ENCODE measurements at regions not wholly inside any gene's neighbourhood (a gene's known extent, or its start where the extent isn't known, plus 50 kb on each side); places are given as distances from the start of the nearest gene placed in this dataset.

DNA sequence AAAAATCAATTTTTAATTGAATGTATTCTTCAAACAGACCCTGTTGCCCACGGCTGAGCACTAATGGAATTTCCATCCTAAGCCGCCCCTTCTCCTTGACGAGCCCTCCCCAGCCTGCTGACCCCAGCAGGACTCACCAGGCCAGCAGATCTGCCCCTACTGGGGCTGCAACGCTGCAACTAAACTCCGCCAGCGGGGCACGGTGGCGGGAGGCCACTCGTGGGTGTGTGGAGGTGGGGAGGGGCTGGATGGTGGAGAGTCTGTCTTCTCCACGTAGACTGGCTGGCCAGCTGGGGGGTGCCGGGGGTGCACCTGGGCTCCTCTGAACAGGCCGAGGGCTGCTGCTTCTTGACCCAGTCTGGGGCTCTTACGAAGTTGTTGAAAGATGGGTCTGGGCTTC, 67.8 kb downstream of the ENGASE start (continued):
- TF ChIP-seq, protein P1, sequence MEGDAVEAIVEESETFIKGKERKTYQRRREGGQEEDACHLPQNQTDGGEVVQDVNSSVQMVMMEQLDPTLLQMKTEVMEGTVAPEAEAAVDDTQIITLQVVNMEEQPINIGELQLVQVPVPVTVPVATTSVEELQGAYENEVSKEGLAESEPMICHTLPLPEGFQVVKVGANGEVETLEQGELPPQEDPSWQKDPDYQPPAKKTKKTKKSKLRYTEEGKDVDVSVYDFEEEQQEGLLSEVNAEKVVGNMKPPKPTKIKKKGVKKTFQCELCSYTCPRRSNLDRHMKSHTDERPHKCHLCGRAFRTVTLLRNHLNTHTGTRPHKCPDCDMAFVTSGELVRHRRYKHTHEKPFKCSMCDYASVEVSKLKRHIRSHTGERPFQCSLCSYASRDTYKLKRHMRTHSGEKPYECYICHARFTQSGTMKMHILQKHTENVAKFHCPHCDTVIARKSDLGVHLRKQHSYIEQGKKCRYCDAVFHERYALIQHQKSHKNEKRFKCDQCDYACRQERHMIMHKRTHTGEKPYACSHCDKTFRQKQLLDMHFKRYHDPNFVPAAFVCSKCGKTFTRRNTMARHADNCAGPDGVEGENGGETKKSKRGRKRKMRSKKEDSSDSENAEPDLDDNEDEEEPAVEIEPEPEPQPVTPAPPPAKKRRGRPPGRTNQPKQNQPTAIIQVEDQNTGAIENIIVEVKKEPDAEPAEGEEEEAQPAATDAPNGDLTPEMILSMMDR (IDR thresholded peaks at IDR 0.05): no peak
- TF ChIP-seq JUN (CRISPR knock-in tag; IDR thresholded peaks at IDR 0.05): no peak

DNA sequence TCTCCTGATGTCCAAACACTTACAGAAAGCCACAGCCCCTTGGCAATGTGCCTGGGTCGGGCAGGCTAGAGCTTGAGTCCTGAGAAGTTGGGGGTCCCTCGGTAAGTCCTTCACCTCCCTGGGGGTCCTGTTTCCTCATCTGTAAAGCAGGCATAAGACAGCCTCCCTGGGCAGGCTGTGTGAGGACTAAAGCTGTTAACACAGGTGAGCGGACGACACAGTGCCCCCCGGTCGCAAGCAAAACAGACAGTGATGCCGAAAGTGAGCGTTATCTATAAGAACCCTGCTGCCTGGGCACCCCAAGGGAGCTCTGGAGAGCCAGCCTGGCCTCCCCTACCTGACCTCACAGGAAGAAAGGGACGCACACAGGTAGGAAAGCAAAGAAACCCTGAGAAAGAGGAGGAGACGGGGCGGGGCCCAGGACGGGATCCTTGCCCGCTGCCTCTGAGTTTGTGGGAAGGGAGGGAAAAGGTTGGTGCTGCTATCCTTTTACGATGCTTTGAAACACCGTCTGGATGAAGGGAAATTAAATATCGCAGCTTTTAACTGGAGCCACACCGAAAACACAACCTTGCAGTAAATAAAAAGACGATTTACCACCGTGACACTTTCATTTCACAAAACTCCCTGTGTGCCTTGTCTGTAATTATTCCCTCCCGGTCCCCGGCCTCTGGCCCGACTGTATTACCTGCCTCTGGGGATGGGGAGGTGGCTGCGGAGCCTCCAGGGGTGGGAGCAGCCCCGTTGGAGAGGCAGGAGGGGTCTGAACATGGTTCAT, 67.1 kb downstream of the ENGASE start:
- H3K36me3 Mint-ChIP-seq: no peaks in the 10 kb centered on the region
- H3K4me3 Mint-ChIP-seq: no peak overlapping the region
- TF ChIP-seq, protein P1 (IDR thresholded peaks at IDR 0.05): no peak
- TF ChIP-seq GRHL2 (CRISPR knock-in tag; IDR thresholded peaks at IDR 0.05; ENCODE audit: insufficient replicate concordance, severe bottlenecking): no peak
- ATAC-seq (no peak), DNase-seq (ENCODE audit: low spot score) (no peak)
- H3K9me3 Mint-ChIP-seq: peaks cover 11% of the 10 kb centered on the region
- H3K27me3 Mint-ChIP-seq (ENCODE audit: low read depth): no peaks in the 10 kb centered on the region
- no peaks in the 10 kb centered on the region for H3K4me1 Mint-ChIP-seq
- ChIA-PET CTCF (interaction anchor here (1.4 kb wide), 1 partner anchor 249 kb away, joined by 5 read pairs; no protein-coding TSS in a partner anchor), POLR2A (no interaction called here)
- no peak overlapping the region for H3K27ac Mint-ChIP-seq

DNA sequence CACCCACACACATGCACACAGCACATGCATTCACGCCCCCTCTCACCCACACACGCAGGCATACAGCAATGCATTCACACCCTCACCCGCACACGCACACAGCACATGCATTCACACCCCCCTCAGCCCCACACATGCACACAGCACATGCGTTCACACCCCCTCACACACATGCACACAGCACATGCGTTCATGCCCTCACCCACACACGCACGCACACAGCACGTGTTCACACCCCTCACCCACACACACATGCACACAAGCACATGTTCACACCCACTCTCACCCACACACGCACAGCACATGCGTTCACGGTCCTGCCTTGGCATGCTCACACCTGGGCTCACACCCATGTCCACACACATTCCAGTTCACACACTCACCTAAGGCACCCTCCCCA, 64.2 kb downstream of the ENGASE start:
- H3K27ac Mint-ChIP-seq: no peak overlapping the region
- H3K4me3 Mint-ChIP-seq: no peak overlapping the region
- H3K36me3 Mint-ChIP-seq: no peaks in the 10 kb centered on the region
- H3K4me1 Mint-ChIP-seq: no peaks in the 10 kb centered on the region
- peaks cover 11% of the 10 kb centered on the region for H3K9me3 Mint-ChIP-seq
- ChIA-PET CTCF (no interaction called here), POLR2A (no interaction called here)
- DNase-seq (ENCODE audit: low spot score) (no peak), ATAC-seq (no peak)
- H3K27me3 Mint-ChIP-seq (ENCODE audit: low read depth): no peaks in the 10 kb centered on the region
- no peak for TF ChIP-seq NR2C2 (CRISPR knock-in tag; IDR thresholded peaks at IDR 0.05)
- TF ChIP-seq ZNF317 (CRISPR knock-in tag; IDR thresholded peaks at IDR 0.05; ENCODE audit: borderline replicate concordance, low read depth): no peak
- TF ChIP-seq FOXP1 (CRISPR knock-in tag; IDR thresholded peaks at IDR 0.05; ENCODE audit: borderline replicate concordance): no peak
- TF ChIP-seq, protein P2, sequence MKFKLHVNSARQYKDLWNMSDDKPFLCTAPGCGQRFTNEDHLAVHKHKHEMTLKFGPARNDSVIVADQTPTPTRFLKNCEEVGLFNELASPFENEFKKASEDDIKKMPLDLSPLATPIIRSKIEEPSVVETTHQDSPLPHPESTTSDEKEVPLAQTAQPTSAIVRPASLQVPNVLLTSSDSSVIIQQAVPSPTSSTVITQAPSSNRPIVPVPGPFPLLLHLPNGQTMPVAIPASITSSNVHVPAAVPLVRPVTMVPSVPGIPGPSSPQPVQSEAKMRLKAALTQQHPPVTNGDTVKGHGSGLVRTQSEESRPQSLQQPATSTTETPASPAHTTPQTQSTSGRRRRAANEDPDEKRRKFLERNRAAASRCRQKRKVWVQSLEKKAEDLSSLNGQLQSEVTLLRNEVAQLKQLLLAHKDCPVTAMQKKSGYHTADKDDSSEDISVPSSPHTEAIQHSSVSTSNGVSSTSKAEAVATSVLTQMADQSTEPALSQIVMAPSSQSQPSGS (CRISPR knock-in tag; IDR thresholded peaks at IDR 0.05; ENCODE audit: borderline replicate concordance, low read depth): no peak
- no peak for TF ChIP-seq KAT7 (CRISPR knock-in tag; IDR thresholded peaks at IDR 0.05; ENCODE audit: borderline replicate concordance)
- TF ChIP-seq, protein P3, sequence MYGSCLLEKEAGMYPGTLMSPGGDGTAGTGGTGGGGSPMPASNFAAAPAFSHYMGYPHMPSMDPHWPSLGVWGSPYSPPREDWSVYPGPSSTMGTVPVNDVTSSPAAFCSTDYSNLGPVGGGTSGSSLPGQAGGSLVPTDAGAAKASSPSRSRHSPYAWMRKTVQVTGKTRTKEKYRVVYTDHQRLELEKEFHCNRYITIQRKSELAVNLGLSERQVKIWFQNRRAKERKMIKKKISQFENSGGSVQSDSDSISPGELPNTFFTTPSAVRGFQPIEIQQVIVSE (CRISPR knock-in tag; IDR thresholded peaks at IDR 0.05; ENCODE audit: borderline replicate concordance): no peak
- TF ChIP-seq, protein P4, sequence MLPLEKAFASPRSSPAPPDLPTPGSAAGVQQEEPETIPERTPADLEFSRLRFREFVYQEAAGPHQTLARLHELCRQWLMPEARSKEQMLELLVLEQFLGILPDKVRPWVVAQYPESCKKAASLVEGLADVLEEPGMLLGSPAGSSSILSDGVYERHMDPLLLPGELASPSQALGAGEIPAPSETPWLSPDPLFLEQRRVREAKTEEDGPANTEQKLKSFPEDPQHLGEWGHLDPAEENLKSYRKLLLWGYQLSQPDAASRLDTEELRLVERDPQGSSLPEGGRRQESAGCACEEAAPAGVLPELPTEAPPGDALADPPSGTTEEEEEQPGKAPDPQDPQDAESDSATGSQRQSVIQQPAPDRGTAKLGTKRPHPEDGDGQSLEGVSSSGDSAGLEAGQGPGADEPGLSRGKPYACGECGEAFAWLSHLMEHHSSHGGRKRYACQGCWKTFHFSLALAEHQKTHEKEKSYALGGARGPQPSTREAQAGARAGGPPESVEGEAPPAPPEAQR (CRISPR knock-in tag; IDR thresholded peaks at IDR 0.05): no peak
- TF ChIP-seq, protein P5, sequence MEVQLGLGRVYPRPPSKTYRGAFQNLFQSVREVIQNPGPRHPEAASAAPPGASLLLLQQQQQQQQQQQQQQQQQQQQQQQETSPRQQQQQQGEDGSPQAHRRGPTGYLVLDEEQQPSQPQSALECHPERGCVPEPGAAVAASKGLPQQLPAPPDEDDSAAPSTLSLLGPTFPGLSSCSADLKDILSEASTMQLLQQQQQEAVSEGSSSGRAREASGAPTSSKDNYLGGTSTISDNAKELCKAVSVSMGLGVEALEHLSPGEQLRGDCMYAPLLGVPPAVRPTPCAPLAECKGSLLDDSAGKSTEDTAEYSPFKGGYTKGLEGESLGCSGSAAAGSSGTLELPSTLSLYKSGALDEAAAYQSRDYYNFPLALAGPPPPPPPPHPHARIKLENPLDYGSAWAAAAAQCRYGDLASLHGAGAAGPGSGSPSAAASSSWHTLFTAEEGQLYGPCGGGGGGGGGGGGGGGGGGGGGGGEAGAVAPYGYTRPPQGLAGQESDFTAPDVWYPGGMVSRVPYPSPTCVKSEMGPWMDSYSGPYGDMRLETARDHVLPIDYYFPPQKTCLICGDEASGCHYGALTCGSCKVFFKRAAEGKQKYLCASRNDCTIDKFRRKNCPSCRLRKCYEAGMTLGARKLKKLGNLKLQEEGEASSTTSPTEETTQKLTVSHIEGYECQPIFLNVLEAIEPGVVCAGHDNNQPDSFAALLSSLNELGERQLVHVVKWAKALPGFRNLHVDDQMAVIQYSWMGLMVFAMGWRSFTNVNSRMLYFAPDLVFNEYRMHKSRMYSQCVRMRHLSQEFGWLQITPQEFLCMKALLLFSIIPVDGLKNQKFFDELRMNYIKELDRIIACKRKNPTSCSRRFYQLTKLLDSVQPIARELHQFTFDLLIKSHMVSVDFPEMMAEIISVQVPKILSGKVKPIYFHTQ (CRISPR knock-in tag; IDR thresholded peaks at IDR 0.05): no peak
- TF ChIP-seq TP53 (CRISPR knock-in tag; IDR thresholded peaks at IDR 0.05): no peak
- TF ChIP-seq JAZF1 (CRISPR knock-in tag; IDR thresholded peaks at IDR 0.05): no peak
- no peak for TF ChIP-seq JUN (CRISPR knock-in tag; IDR thresholded peaks at IDR 0.05)

Measured in WTC11 (cell line).